HepG2 (cell line): ENCODE measurements at regions not wholly inside any gene's neighbourhood (a gene's known extent, or its start where the extent isn't known, plus 50 kb on each side); places are given as distances from the start of the nearest gene placed in this dataset.

ENCODE experiments used
- CBFB ChIP-seq: sonication (generic); formaldehyde crosslinking; IDR thresholded peaks from 2 replicates; pipeline ENCODE4 v1.4.0; 2020; ENCODE audit warnings: missing genetic modification reagents
- DMAP1 ChIP-seq: IDR thresholded peaks from 2 replicates; pipeline ENCODE4 v1.6.1; 2016
- FOXP1 ChIP-seq, 2 experiments: fragments of 450-650 bp in 1 of 2; IDR thresholded peaks; 2 replicates each; pipeline ENCODE4 v1.6.1; 2017 to 2018; ENCODE audit warnings: antibody characterized with exemption in 1 of 2
- KDM1A ChIP-seq: IDR thresholded peaks from 2 replicates; pipeline ENCODE4 v1.6.1; 2016; ENCODE audit warnings: missing compliant biosample characterization
- MEIS1 ChIP-seq: sonication (generic); formaldehyde crosslinking; IDR thresholded peaks from 2 replicates; pipeline ENCODE4 v1.9.0; 2021; ENCODE audit warnings: mild to moderate bottlenecking, missing genetic modification reagents, moderate library complexity, borderline replicate concordance
- NCOA5 ChIP-seq: sonication (generic); formaldehyde crosslinking; IDR thresholded peaks from 2 replicates; pipeline ENCODE4 v1.4.0; 2020; ENCODE audit warnings: missing genetic modification reagents
- NFATC3 ChIP-seq: sonication (generic); formaldehyde crosslinking; IDR thresholded peaks from 2 replicates; pipeline ENCODE4 v1.5.1; 2020; ENCODE audit warnings: mild to moderate bottlenecking, missing genetic modification reagents
- ONECUT2 ChIP-seq: sonication (generic); formaldehyde crosslinking; IDR thresholded peaks from 2 replicates; pipeline ENCODE4 v1.4.0; 2020; ENCODE audit warnings: missing genetic modification reagents
- PHF8 ChIP-seq: sonication (generic); formaldehyde crosslinking; IDR thresholded peaks from 2 replicates; pipeline ENCODE4 v1.5.0; 2020; ENCODE audit warnings: missing genetic modification reagents
- PRPF4 ChIP-seq: fragments of 200-400 bp; formaldehyde crosslinking; IDR thresholded peaks from 2 replicates; pipeline ENCODE4 v1.6.1; 2016; ENCODE audit warnings: low read length, low read depth; ENCODE audit not compliant: poor library complexity, severe bottlenecking
- RFX5 ChIP-seq: IDR thresholded peaks from 2 replicates; pipeline ENCODE4 v1.6.1; 2011; ENCODE audit warnings: low read depth, low read length, improper control_type of control experiment
- RNF2 ChIP-seq: fragments of 450-650 bp; conservative IDR thresholded peaks from 2 replicates; pipeline ENCODE4 v1.6.1; 2016; ENCODE audit warnings: low read depth
- SAFB2 ChIP-seq: sonication (generic); formaldehyde crosslinking; IDR thresholded peaks from 2 replicates; pipeline ENCODE4 v1.5.1; 2020; ENCODE audit warnings: missing genetic modification reagents, low read depth, mild to moderate bottlenecking, borderline replicate concordance
- SETDB1 ChIP-seq: sonication (generic); formaldehyde crosslinking; IDR thresholded peaks from 2 replicates; pipeline ENCODE4 v1.5.1; 2020; ENCODE audit warnings: missing genetic modification reagents, mild to moderate bottlenecking, borderline replicate concordance
- SIN3B ChIP-seq: fragments of 150-350 bp; IDR thresholded peaks from 2 replicates; pipeline ENCODE4 v1.6.1; 2014; ENCODE audit warnings: low read length
- TGIF2 ChIP-seq: IDR thresholded peaks from 2 replicates; pipeline ENCODE4 v1.6.1; 2016; ENCODE audit warnings: control low read depth, missing compliant biosample characterization
- ZFAT ChIP-seq: sonication (generic); formaldehyde crosslinking; conservative IDR thresholded peaks from 2 replicates; pipeline ENCODE4 v1.8.1; 2023; ENCODE audit warnings: missing genetic modification reagents, inconsistent platforms
- ZMAT3 ChIP-seq: sonication (generic); formaldehyde crosslinking; conservative IDR thresholded peaks from 2 replicates; pipeline ENCODE4 v1.7.0; 2021; ENCODE audit warnings: missing genetic modification reagents
- ZNF101 ChIP-seq: sonication (generic); formaldehyde crosslinking; IDR thresholded peaks from 2 replicates; pipeline ENCODE4 v1.4.0; 2020; ENCODE audit warnings: mild to moderate bottlenecking, low read depth, missing genetic modification reagents, borderline replicate concordance
- ZNF136 ChIP-seq: sonication (generic); formaldehyde crosslinking; IDR thresholded peaks from 2 replicates; pipeline ENCODE4 v1.8.1; 2022; ENCODE audit warnings: low read depth, mild to moderate bottlenecking, moderate library complexity, missing genetic modification reagents
- ZNF282 ChIP-seq: fragments of 450-650 bp; IDR thresholded peaks from 2 replicates; pipeline ENCODE4 v1.6.1; 2018; ENCODE audit not compliant: partially characterized antibody
- ZNF329 ChIP-seq: sonication (generic); formaldehyde crosslinking; IDR thresholded peaks from 2 replicates; pipeline ENCODE4 v1.9.0; 2021; ENCODE audit warnings: low read depth, mild to moderate bottlenecking, missing genetic modification reagents
- TF ChIP-seq, protein P1 (sequence below): sonication (generic); formaldehyde crosslinking; IDR thresholded peaks from 2 replicates; pipeline ENCODE4 v1.4.0; 2020; ENCODE audit warnings: missing genetic modification reagents
- TF ChIP-seq, protein P2 (sequence below): IDR thresholded peaks from 2 replicates; pipeline ENCODE4 v1.6.1; 2016; ENCODE audit warnings: missing genetic modification reagents, missing compliant biosample characterization
- TF ChIP-seq, protein P3 (sequence below): fragments of 450-650 bp; IDR thresholded peaks from 2 replicates; pipeline ENCODE4 v1.6.1; 2017; ENCODE audit warnings: mild to moderate bottlenecking
- TF ChIP-seq, protein P4 (sequence below): sonication (generic); formaldehyde crosslinking; IDR thresholded peaks from 2 replicates; pipeline ENCODE4 v1.4.0; 2020; ENCODE audit warnings: missing genetic modification reagents

DNA sequence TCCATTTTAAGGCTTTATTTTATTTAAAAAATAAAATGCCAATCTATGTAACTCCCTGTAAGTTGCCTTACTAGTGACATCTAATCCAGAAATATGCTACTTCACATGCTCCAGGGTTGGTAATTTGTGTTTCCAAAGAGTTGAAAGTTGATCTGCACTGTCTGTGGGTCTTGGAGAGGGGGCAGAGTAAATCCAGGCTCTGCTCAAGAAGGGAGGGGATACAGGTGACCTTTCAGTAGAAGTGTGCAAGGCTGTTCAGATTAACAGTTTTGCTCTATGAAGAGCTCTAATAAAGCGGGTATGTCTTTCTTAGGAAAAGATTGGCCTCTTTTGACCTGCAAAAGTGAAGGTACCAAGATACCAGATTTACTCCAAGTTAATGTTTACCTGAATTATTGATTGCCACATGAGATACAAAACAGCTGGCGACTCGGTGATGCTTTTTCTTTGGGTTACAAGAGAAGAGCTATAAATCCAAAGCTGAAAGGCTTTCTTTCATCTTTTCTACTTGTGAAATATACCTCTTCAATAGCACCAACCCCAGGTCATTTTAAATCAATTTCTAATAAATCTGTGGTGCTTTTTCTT lies 75.6 kb upstream of the FLRT2 start (continued):
- TF ChIP-seq ZNF101 (CRISPR knock-in tag), result no peak
- no peak for TF ChIP-seq SIN3B
- no peak for TF ChIP-seq ZNF136 (CRISPR knock-in tag)
- TF ChIP-seq NCOA5, result no peak
- TF ChIP-seq, protein P1, sequence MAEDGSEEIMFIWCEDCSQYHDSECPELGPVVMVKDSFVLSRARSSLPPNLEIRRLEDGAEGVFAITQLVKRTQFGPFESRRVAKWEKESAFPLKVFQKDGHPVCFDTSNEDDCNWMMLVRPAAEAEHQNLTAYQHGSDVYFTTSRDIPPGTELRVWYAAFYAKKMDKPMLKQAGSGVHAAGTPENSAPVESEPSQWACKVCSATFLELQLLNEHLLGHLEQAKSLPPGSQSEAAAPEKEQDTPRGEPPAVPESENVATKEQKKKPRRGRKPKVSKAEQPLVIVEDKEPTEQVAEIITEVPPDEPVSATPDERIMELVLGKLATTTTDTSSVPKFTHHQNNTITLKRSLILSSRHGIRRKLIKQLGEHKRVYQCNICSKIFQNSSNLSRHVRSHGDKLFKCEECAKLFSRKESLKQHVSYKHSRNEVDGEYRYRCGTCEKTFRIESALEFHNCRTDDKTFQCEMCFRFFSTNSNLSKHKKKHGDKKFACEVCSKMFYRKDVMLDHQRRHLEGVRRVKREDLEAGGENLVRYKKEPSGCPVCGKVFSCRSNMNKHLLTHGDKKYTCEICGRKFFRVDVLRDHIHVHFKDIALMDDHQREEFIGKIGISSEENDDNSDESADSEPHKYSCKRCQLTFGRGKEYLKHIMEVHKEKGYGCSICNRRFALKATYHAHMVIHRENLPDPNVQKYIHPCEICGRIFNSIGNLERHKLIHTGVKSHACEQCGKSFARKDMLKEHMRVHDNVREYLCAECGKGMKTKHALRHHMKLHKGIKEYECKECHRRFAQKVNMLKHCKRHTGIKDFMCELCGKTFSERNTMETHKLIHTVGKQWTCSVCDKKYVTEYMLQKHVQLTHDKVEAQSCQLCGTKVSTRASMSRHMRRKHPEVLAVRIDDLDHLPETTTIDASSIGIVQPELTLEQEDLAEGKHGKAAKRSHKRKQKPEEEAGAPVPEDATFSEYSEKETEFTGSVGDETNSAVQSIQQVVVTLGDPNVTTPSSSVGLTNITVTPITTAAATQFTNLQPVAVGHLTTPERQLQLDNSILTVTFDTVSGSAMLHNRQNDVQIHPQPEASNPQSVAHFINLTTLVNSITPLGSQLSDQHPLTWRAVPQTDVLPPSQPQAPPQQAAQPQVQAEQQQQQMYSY (CRISPR knock-in tag), result no peak
- TF ChIP-seq, protein P2, sequence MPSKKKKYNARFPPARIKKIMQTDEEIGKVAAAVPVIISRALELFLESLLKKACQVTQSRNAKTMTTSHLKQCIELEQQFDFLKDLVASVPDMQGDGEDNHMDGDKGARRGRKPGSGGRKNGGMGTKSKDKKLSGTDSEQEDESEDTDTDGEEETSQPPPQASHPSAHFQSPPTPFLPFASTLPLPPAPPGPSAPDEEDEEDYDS, result no peak
- no peak for TF ChIP-seq ZFAT (CRISPR knock-in tag)
- TF ChIP-seq ZNF329 (CRISPR knock-in tag), result no peak
- no peak; the same call in 1 of the 2 replicates for TF ChIP-seq KDM1A
- TF ChIP-seq, protein P3, sequence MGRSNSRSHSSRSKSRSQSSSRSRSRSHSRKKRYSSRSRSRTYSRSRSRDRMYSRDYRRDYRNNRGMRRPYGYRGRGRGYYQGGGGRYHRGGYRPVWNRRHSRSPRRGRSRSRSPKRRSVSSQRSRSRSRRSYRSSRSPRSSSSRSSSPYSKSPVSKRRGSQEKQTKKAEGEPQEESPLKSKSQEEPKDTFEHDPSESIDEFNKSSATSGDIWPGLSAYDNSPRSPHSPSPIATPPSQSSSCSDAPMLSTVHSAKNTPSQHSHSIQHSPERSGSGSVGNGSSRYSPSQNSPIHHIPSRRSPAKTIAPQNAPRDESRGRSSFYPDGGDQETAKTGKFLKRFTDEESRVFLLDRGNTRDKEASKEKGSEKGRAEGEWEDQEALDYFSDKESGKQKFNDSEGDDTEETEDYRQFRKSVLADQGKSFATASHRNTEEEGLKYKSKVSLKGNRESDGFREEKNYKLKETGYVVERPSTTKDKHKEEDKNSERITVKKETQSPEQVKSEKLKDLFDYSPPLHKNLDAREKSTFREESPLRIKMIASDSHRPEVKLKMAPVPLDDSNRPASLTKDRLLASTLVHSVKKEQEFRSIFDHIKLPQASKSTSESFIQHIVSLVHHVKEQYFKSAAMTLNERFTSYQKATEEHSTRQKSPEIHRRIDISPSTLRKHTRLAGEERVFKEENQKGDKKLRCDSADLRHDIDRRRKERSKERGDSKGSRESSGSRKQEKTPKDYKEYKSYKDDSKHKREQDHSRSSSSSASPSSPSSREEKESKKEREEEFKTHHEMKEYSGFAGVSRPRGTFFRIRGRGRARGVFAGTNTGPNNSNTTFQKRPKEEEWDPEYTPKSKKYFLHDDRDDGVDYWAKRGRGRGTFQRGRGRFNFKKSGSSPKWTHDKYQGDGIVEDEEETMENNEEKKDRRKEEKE, result no peak
- TF ChIP-seq FOXP1 (IDR thresholded peaks at IDR 0.05), result no peak
- TF ChIP-seq FOXP1 (CRISPR knock-in tag; IDR thresholded peaks at IDR 0.05), result peak; percentile 45; the same call in 1 of the 2 replicates
- peak; percentile 92 for TF ChIP-seq ONECUT2 (CRISPR knock-in tag)
- no peak for TF ChIP-seq DMAP1 (CRISPR knock-in tag)
- TF ChIP-seq RFX5, result no peak
- no peak for TF ChIP-seq ZNF282
- no peak for TF ChIP-seq MEIS1
- TF ChIP-seq PHF8, result no peak
- no peak for TF ChIP-seq SAFB2
- no peak for TF ChIP-seq TGIF2 (CRISPR knock-in tag)
- TF ChIP-seq RNF2, result no peak
- TF ChIP-seq SETDB1 (CRISPR knock-in tag), result no peak
- TF ChIP-seq CBFB, result no peak
- TF ChIP-seq NFATC3, result no peak
- no peak for TF ChIP-seq PRPF4
- TF ChIP-seq, protein P4, sequence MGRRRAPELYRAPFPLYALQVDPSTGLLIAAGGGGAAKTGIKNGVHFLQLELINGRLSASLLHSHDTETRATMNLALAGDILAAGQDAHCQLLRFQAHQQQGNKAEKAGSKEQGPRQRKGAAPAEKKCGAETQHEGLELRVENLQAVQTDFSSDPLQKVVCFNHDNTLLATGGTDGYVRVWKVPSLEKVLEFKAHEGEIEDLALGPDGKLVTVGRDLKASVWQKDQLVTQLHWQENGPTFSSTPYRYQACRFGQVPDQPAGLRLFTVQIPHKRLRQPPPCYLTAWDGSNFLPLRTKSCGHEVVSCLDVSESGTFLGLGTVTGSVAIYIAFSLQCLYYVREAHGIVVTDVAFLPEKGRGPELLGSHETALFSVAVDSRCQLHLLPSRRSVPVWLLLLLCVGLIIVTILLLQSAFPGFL, result no peak
- TF ChIP-seq ZMAT3 (CRISPR knock-in tag), result no peak
